PC-3 (cell line): ENCODE measurements at regions not wholly inside any gene's neighbourhood (a gene's known extent, or its start where the extent isn't known, plus 50 kb on each side); places are given as distances from the start of the nearest gene placed in this dataset.
"Not testable (repeated sequence)": the region's sequence is repeated elsewhere in the genome, so short reads cannot be mapped to it uniquely, and the experiment has no call there.

Source experiments
- ATAC-seq: fragments of 200-7000 bp; cut with Tn5 transposase; 2 replicates; pipeline ENCODE4 v1.9.1; 2020; ENCODE audit warnings: mild to moderate bottlenecking, moderate library complexity
- BruUV-seq: library from RNA; stranded (reverse); fragments of 400-500 nt; replicated peaks from 2 replicates; lab custom pipeline; 2021; lab: Mats Ljungman, UMichigan
- CTCF ChIA-PET: fragments of 300-600 bp; sonication (Branson Sonifier 250); formaldehyde crosslinking; loops from one replicate; lab custom pipeline; 2022; ENCODE audit warnings: antibody characterized with exemption; lab: Charles Lee
- POLR2A ChIA-PET: fragments of 300-600 bp; sonication (Branson Sonifier 250); formaldehyde crosslinking; loops from one replicate; lab custom pipeline; 2022; ENCODE audit warnings: antibody characterized with exemption; ENCODE audit not compliant: unreplicated experiment; lab: Charles Lee
- DNase-seq: peaks from one replicate; pipeline ENCODE4 v3.0.0-alpha.2; 2015
- H2AFZ ChIP-seq: fragments of 300-600 bp; sonication (generic); 2 replicates; pipeline ENCODE4 v1.6.0; 2016; ENCODE audit warnings: antibody characterized with exemption, low read length
- H3F3A ChIP-seq: fragments of 300-600 bp; sonication (generic); one replicate; pipeline ENCODE4 v1.6.0; 2017; ENCODE audit warnings: antibody characterized with exemption, low read length, control low read depth, mild to moderate bottlenecking; ENCODE audit not compliant: unreplicated experiment
- H3K27ac ChIP-seq: fragments of 300-600 bp; sonication (generic); 2 replicates; pipeline ENCODE4 v1.5.1; 2016; ENCODE audit warnings: mild to moderate bottlenecking, low read length
- H3K27me3 ChIP-seq: fragments of 300-600 bp; sonication (generic); 2 replicates; pipeline ENCODE4 v1.6.1; 2016; ENCODE audit warnings: low read length, mixed read lengths
- H3K36me3 ChIP-seq: fragments of 300-600 bp; sonication (generic); 2 replicates; pipeline ENCODE4 v1.6.1; 2016; ENCODE audit warnings: low read depth, mixed run types, low read length, mixed read lengths
- H3K4me1 ChIP-seq: fragments of 300-600 bp; sonication (generic); 2 replicates; pipeline ENCODE4 v1.5.1; 2016; ENCODE audit warnings: low read length; ENCODE audit not compliant: insufficient read depth
- H3K4me2 ChIP-seq: fragments of 300-600 bp; sonication (generic); 2 replicates; pipeline ENCODE4 v1.6.0; 2016; ENCODE audit warnings: low read length
- H3K4me3 ChIP-seq: fragments of 300-600 bp; sonication (generic); 2 replicates; pipeline ENCODE4 v1.5.1; 2016; ENCODE audit warnings: mild to moderate bottlenecking, low read length, mixed read lengths
- H3K79me2 ChIP-seq: fragments of 300-600 bp; sonication (generic); 2 replicates; pipeline ENCODE4 v1.6.1; 2017; ENCODE audit warnings: low read length, mixed read lengths
- H3K9ac ChIP-seq: fragments of 300-600 bp; sonication (generic); 2 replicates; pipeline ENCODE4 v1.6.0; 2016; ENCODE audit warnings: mild to moderate bottlenecking, low read length
- H3K9me2 ChIP-seq: fragments of 300-600 bp; sonication (generic); replicated peaks from 2 replicates; pipeline ENCODE4 v1.6.1; 2016; ENCODE audit warnings: mixed run types, low read length, mixed read lengths
- H3K9me3 ChIP-seq: fragments of 300-600 bp; sonication (generic); 2 replicates; pipeline ENCODE4 v1.6.1; 2016; ENCODE audit warnings: low read length, mixed read lengths
- H4K20me1 ChIP-seq: fragments of 300-600 bp; sonication (generic); 2 replicates; pipeline ENCODE4 v1.6.1; 2016; ENCODE audit warnings: low read length, mixed read lengths
- CTCF ChIP-seq: fragments of 300-600 bp; sonication (generic); conservative IDR thresholded peaks from 2 replicates; pipeline ENCODE4 v1.5.1; 2017; ENCODE audit warnings: antibody characterized with exemption, low read depth, mild to moderate bottlenecking, low read length
- EZH2 ChIP-seq: fragments of 300-600 bp; sonication (generic); IDR thresholded peaks from one replicate; pipeline ENCODE4 v1.6.1; 2017; ENCODE audit warnings: antibody characterized with exemption, mild to moderate bottlenecking, low read length; ENCODE audit not compliant: unreplicated experiment
- EZH2phosphoT487 ChIP-seq: fragments of 300-600 bp; sonication (generic); IDR thresholded peaks from 2 replicates; pipeline ENCODE4 v1.6.1; 2018; ENCODE audit warnings: mild to moderate bottlenecking, antibody characterized with exemption, low read length, borderline replicate concordance
- intact Hi-C: fragments of 100-400 bp; cut with micrococcal nuclease; formaldehyde crosslinking; loops from 2 replicates; pipeline ENCODE4 v1.9.0; 2023

- intact Hi-C loops = no loop called here
- H3K79me2 ChIP-seq = no peaks in the 10 kb centered on the region
- TF ChIP-seq EZH2 (no peak), EZH2phosphoT487 (no peak), CTCF (no peak)
- no peaks in the 10 kb centered on the region for H3K4me1 ChIP-seq
- ChIA-PET POLR2A (no interaction called here), CTCF (no interaction called here)
- no peaks in the 10 kb centered on the region for H3K9me3 ChIP-seq
- H3K9me2 ChIP-seq = no peaks in the 10 kb centered on the region
- H3K36me3 ChIP-seq = no peaks in the 10 kb centered on the region
- no peak overlapping the region for H3K4me3 ChIP-seq
- no peak overlapping the region for H2AFZ ChIP-seq
- BruUV-seq = no TSS peak
- peaks cover 48% of the 10 kb centered on the region for H3K27me3 ChIP-seq
- H3K9ac ChIP-seq = no peak overlapping the region
- no peak for ATAC-seq
- no peak for DNase-seq
- H3K4me2 ChIP-seq = no peak overlapping the region
- no peaks in the 10 kb centered on the region for H4K20me1 ChIP-seq
- H3F3A ChIP-seq = no peaks in the 10 kb centered on the region
- no peak overlapping the region for H3K27ac ChIP-seq
These were observed 291.1 kb upstream of the NFIA start for GRCh38 chr1:60791226-60791625.

- H3K27me3 ChIP-seq, H3K27ac ChIP-seq, H4K20me1 ChIP-seq, DNase-seq, H3K9ac ChIP-seq, H3K9me2 ChIP-seq, H3K4me3 ChIP-seq, H2AFZ ChIP-seq, ATAC-seq, CTCF ChIA-PET, H3K4me2 ChIP-seq, H3K4me1 ChIP-seq, H3K79me2 ChIP-seq, H3K36me3 ChIP-seq, H3K9me3 ChIP-seq, H3F3A ChIP-seq, BruUV-seq, POLR2A ChIA-PET, intact Hi-C loops: not testable (repeated sequence)
These were observed 309.3 kb upstream of the NFIA start for GRCh38 chr1:60773099-60773498.

- Histone ChIP-seq H3K27ac (no peak overlapping the region), H3K9ac (no peak overlapping the region), H3K79me2 (no peaks in the 10 kb centered on the region), H3K4me3 (no peak overlapping the region), H3F3A (no peaks in the 10 kb centered on the region), H3K9me2 (no peaks in the 10 kb centered on the region), H3K27me3 (0 out of 2 replicates have a peak, but pooled peaks cover 2% of the 10 kb centered on the region), H2AFZ (no peak overlapping the region), H3K9me3 (no peaks in the 10 kb centered on the region), H4K20me1 (no peaks in the 10 kb centered on the region), H3K4me1 (no peaks in the 10 kb centered on the region), H3K36me3 (no peaks in the 10 kb centered on the region), H3K4me2 (no peak overlapping the region)
- DNase-seq (no peak), ATAC-seq (no peak)
- no peak for TF ChIP-seq EZH2
- TF ChIP-seq EZH2phosphoT487 = no peak
- TF ChIP-seq CTCF = no peak
- intact Hi-C loops = loop anchor here (10.0 kb wide), 1 partner anchor 794 kb away; no protein-coding TSS in a partner anchor
- ChIA-PET POLR2A (no interaction called here), CTCF (no interaction called here)
- BruUV-seq = no TSS peak
These were observed 313.3 kb upstream of the NFIA start for GRCh38 chr1:60769082-60769481.
